HepG2 (cell line): ENCODE measurements at regions not wholly inside any gene's neighbourhood (a gene's known extent, or its start where the extent isn't known, plus 50 kb on each side); places are given as distances from the start of the nearest gene placed in this dataset.

Source experiments
- ATAC-seq: fragments of 200-7000 bp; cut with Tn5 transposase; 3 replicates; pipeline ENCODE4 v1.9.1; 2020; ENCODE audit warnings: mild to moderate bottlenecking, moderate library complexity
- BruUV-seq: library from RNA; stranded (reverse); fragments of 400-500 nt; replicated peaks from 2 replicates; lab custom pipeline; 2021; lab: Mats Ljungman, UMichigan
- CTCF ChIA-PET: fragments of 300-600 bp; formaldehyde crosslinking; extraction: SDS; loops from one replicate; lab custom pipeline; 2021; ENCODE audit warnings: low total read pairs, inconsistent platforms, low intra/inter-chr PET ratio; lab: Yijun Ruan, JAX
- POLR2A ChIA-PET: fragments of 350-600 bp; sonication (Branson Sonifier 250); formaldehyde crosslinking; loops from one replicate; lab custom pipeline; 2020; ENCODE audit warnings: antibody characterized with exemption, inconsistent platforms; lab: Yijun Ruan, JAX
- DNase-seq: peaks from one replicate; pipeline ENCODE4 v3.0.0-alpha.2; 2015; ENCODE audit warnings: low spot score
- FAIRE-seq: peaks from 3 replicates; lab custom pipeline; 2011; peaks lifted over from hg19 to GRCh38; lab: Jason Lieb, UNC
- H2AFZ ChIP-seq: one replicate; pipeline ENCODE4 v1.6.1; 2011; ENCODE audit warnings: low read length, inconsistent platforms
- H3K27ac ChIP-seq: fragments of 300-600 bp; 3 replicates; pipeline ENCODE4 v1.8.0; 2011; ENCODE audit warnings: mixed run types, mild to moderate bottlenecking, mixed read lengths, low read length, inconsistent platforms; ENCODE audit not compliant: insufficient read depth; ENCODE audit errors: extremely low read length
- H3K27me3 ChIP-seq, 2 experiments: fragments of 200-600 bp in 1 of 2; 2 replicates in 1 of 2; 3 replicates in 1 of 2; pipeline versions ENCODE4 v1.6.0 to v1.8.0; 2011; ENCODE audit warnings: low read length in 2 of 2, mild to moderate bottlenecking in 2 of 2, moderate library complexity in 2 of 2, inconsistent platforms in 1 of 2; ENCODE audit not compliant: insufficient read depth in 2 of 2, control insufficient read depth in 1 of 2
- H3K36me3 ChIP-seq, 2 experiments: fragments of 200-600 bp in 1 of 2; replicated peaks in 1 of 2; 2 replicates in 1 of 2; 3 replicates in 1 of 2; pipeline versions ENCODE4 v1.5.1 to v1.8.0; 2011; ENCODE audit warnings: low read length in 2 of 2, inconsistent platforms in 1 of 2; ENCODE audit not compliant: insufficient read depth in 2 of 2, control insufficient read depth in 1 of 2
- H3K4me1 ChIP-seq: 2 replicates; pipeline ENCODE4 v1.5.1; 2012; ENCODE audit warnings: low read length, inconsistent platforms; ENCODE audit not compliant: insufficient read depth
- H3K4me2 ChIP-seq: 2 replicates; pipeline ENCODE4 v1.6.0; 2011; ENCODE audit warnings: low read depth, low read length, inconsistent platforms
- H3K4me3 ChIP-seq, 3 experiments: fragments of 200-600 bp in 1 of 3; sonication (generic), shearing (Covaris generic) in 1 of 3; replicated peaks in 1 of 3; 2 replicates each; pipeline ENCODE4 v1.5.1; 2011 to 2016; ENCODE audit warnings: low read length in 3 of 3, inconsistent platforms in 2 of 3, low read depth in 2 of 3, mild to moderate bottlenecking in 2 of 3, control low read depth in 1 of 3, mixed read lengths in 1 of 3; ENCODE audit not compliant: insufficient read depth in 1 of 3
- H3K79me2 ChIP-seq: one replicate; pipeline ENCODE4 v1.6.1; 2011; ENCODE audit warnings: low read length, inconsistent platforms; ENCODE audit not compliant: insufficient read depth
- H3K9ac ChIP-seq: 2 replicates; pipeline ENCODE4 v1.6.0; 2011; ENCODE audit warnings: mild to moderate bottlenecking, low read depth, low read length, inconsistent platforms; ENCODE audit not compliant: insufficient read depth
- H3K9me3 ChIP-seq: 2 replicates; pipeline ENCODE4 v1.5.1; 2012; ENCODE audit warnings: mild to moderate bottlenecking, low read length
- H4K20me1 ChIP-seq: 2 replicates; pipeline ENCODE4 v1.6.0; 2011; ENCODE audit warnings: inconsistent platforms, mild to moderate bottlenecking, low read length, moderate library complexity; ENCODE audit not compliant: insufficient read depth
- ASH2L ChIP-seq: fragments of 300-600, 200-600 bp; sonication (generic); IDR thresholded peaks from 2 replicates; pipeline ENCODE4 v1.7.0; 2017; ENCODE audit warnings: low read depth, mild to moderate bottlenecking, moderate library complexity, mixed read lengths, low read length; ENCODE audit not compliant: insufficient read length
- CEBPG ChIP-seq: IDR thresholded peaks from 2 replicates; pipeline ENCODE4 v1.6.1; 2016
- MED8 ChIP-seq: sonication (generic); formaldehyde crosslinking; IDR thresholded peaks from 2 replicates; pipeline ENCODE4 v1.8.1; 2023; ENCODE audit warnings: mild to moderate bottlenecking, missing genetic modification reagents; ENCODE audit not compliant: insufficient replicate concordance
- MXD4 ChIP-seq: IDR thresholded peaks from 2 replicates; pipeline ENCODE4 v1.6.1; 2016; ENCODE audit warnings: mild to moderate bottlenecking, missing biosample characterization, missing genetic modification reagents
- NPAS2 ChIP-seq: sonication (generic); formaldehyde crosslinking; IDR thresholded peaks from 2 replicates; pipeline ENCODE4 v1.8.0; 2022; ENCODE audit warnings: mild to moderate bottlenecking, missing genetic modification reagents, borderline replicate concordance
- PHF5A ChIP-seq: IDR thresholded peaks from one replicate; pipeline ENCODE4 v1.6.1; 2018; ENCODE audit warnings: low read depth, missing genetic modification reagents; ENCODE audit not compliant: unreplicated experiment
- RFX3 ChIP-seq: IDR thresholded peaks from 2 replicates; pipeline ENCODE4 v1.6.1; 2016; ENCODE audit warnings: missing biosample characterization, missing genetic modification reagents
- SAP130 ChIP-seq: IDR thresholded peaks from 2 replicates; pipeline ENCODE4 v1.6.1; 2016; ENCODE audit warnings: low read depth
- SNAPC2 ChIP-seq: sonication (generic); formaldehyde crosslinking; IDR thresholded peaks from 2 replicates; pipeline ENCODE4 v1.8.1; 2022; ENCODE audit warnings: mild to moderate bottlenecking, missing genetic modification reagents
- TP53 ChIP-seq: sonication (generic); formaldehyde crosslinking; conservative IDR thresholded peaks from 2 replicates; pipeline ENCODE4 v1.4.0; 2020; ENCODE audit warnings: missing genetic modification reagents
- ZIK1 ChIP-seq: sonication (generic); formaldehyde crosslinking; IDR thresholded peaks from 2 replicates; pipeline ENCODE4 v1.5.0; 2020; ENCODE audit warnings: mild to moderate bottlenecking, low read depth, missing genetic modification reagents, borderline replicate concordance
- ZNF333 ChIP-seq: sonication (generic); formaldehyde crosslinking; IDR thresholded peaks from 2 replicates; pipeline ENCODE4 v1.4.0; 2020; ENCODE audit warnings: mild to moderate bottlenecking, missing genetic modification reagents, borderline replicate concordance
- ZNF780A ChIP-seq: sonication (generic); formaldehyde crosslinking; IDR thresholded peaks from 2 replicates; pipeline ENCODE4 v1.8.0; 2022; ENCODE audit warnings: mild to moderate bottlenecking, missing genetic modification reagents, moderate library complexity
- WGBS: methylation state at CpG from one replicate; pipeline ENCODE4 v1.1.6; 2017; ENCODE audit warnings: low lambda C conversion rate; 5-methylcytosine and 5-hydroxymethylcytosine counted together
- in situ Hi-C: cut with HindIII; loops from 2 replicates; pipeline ENCODE4 v1.10.0; 2017; ENCODE audit warnings: low pct_unique_long_range_greater_than_20kb; ENCODE audit not compliant: extremely low pct_ligation_motif_present
- intact Hi-C: fragments of 100-400 bp; cut with micrococcal nuclease; formaldehyde crosslinking; loops from one replicate; pipeline ENCODE4 v1.10.0; 2022; ENCODE audit not compliant: unreplicated experiment
- TF ChIP-seq, protein P1 (sequence below): sonication (generic); formaldehyde crosslinking; IDR thresholded peaks from 2 replicates; pipeline ENCODE4 v1.5.0; 2020; ENCODE audit warnings: missing genetic modification reagents
- TF ChIP-seq, protein P2 (sequence below): sonication (generic); formaldehyde crosslinking; IDR thresholded peaks from 2 replicates; pipeline ENCODE4 v1.8.0; 2022; ENCODE audit warnings: mild to moderate bottlenecking, missing genetic modification reagents, moderate library complexity
- TF ChIP-seq, protein P3 (sequence below): sonication (generic); formaldehyde crosslinking; IDR thresholded peaks from 2 replicates; pipeline ENCODE4 v1.4.0; 2020; ENCODE audit warnings: missing genetic modification reagents, borderline replicate concordance

DNA sequence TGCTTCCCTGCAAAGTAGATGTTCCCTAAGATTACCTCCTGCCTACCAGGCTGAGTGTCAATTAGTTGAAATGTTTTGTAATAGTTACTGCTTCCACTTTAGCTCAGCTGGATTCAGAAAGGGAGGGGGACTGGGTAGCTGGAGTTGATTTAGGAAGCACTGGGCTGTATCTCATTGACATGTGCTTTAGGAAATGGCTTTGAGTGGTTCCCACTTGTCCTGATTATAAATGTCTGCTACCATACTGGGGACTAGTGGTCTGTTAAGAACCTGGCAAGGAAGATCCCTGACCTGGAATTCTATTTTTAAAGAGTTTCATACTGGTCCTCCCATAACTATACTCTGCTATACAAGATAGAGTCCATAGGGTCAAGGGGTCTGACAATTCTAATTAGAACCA, 363.9 kb upstream of the PPP1R2C start (continued):
- TF ChIP-seq, protein P1, sequence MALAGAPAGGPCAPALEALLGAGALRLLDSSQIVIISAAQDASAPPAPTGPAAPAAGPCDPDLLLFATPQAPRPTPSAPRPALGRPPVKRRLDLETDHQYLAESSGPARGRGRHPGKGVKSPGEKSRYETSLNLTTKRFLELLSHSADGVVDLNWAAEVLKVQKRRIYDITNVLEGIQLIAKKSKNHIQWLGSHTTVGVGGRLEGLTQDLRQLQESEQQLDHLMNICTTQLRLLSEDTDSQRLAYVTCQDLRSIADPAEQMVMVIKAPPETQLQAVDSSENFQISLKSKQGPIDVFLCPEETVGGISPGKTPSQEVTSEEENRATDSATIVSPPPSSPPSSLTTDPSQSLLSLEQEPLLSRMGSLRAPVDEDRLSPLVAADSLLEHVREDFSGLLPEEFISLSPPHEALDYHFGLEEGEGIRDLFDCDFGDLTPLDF, result no peak
- TF ChIP-seq SAP130, result no peak

DNA sequence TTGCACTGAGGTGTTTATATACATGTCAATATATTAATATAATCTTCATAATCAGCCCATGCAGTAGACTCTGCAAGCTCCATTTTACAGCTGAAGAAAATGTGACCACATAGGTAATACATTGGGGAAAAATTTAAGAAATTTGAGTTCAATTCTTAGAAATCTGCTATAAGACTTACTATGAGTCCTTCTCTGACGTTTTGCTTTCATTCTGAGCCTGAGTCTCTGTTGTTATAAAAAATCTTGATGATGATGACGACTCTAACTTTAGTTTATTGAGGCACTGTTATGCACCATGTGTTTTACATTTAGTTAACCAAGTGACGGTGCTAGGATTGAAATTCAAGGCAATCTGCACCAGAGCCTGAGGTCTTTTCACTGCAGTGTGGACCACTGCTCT, 370.3 kb upstream of the PPP1R2C start:
- no peaks in the 10 kb centered on the region for H3K36me3 ChIP-seq
- H3K4me1 ChIP-seq, result no peaks in the 10 kb centered on the region
- FAIRE-seq (no peak), DNase-seq (no peak), ATAC-seq (no peak)
- no peaks in the 10 kb centered on the region for H3K9me3 ChIP-seq
- H3K27ac ChIP-seq, result no peak overlapping the region
- H2AFZ ChIP-seq, result no peak overlapping the region
- BruUV-seq, result no TSS peak
- H4K20me1 ChIP-seq, result no peaks in the 10 kb centered on the region
- no peak overlapping the region for H3K4me3 ChIP-seq
- intact Hi-C loops (no loop called here), in situ Hi-C loops (no loop called here)
- H3K79me2 ChIP-seq, result no peaks in the 10 kb centered on the region
- ChIA-PET CTCF (no interaction called here), POLR2A (no interaction called here)
- H3K4me2 ChIP-seq, result no peak overlapping the region
- WGBS, result 0% methylated on average over 2 of the region's 3 CpGs
- no peak overlapping the region for H3K9ac ChIP-seq
- no peak for TF ChIP-seq CEBPG (CRISPR knock-in tag)
- no peak for TF ChIP-seq TP53 (CRISPR knock-in tag)
- TF ChIP-seq SNAPC2, result no peak
- TF ChIP-seq, protein P2, sequence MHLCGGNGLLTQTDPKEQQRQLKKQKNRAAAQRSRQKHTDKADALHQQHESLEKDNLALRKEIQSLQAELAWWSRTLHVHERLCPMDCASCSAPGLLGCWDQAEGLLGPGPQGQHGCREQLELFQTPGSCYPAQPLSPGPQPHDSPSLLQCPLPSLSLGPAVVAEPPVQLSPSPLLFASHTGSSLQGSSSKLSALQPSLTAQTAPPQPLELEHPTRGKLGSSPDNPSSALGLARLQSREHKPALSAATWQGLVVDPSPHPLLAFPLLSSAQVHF (CRISPR knock-in tag), result no peak
- no peaks in the 10 kb centered on the region for H3K27me3 ChIP-seq

DNA sequence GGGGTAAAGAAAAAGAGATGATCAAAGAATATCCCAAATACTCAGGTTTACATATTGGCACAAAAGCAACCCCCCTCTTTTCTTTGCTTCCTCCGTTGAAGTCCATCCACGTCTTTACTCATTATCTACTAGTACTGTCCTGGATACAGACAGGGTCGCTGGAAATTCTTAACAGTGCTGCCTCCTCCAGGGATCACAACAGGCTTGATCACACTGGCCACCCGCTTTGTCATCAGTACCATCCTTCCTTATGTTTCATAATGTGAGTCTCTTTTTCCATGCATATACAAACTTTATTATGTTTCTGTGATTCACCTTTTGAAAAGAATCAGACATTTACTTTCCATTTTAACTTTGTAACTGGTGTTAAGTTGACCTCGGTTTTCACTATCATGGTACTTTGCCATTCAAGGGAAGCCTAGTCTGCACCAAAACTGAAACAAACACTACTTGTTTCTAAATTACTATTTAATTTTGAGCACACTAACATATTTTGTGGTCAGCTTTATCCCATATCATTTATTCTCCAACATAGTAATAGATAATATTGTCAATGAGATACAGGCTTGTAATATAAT, 387.5 kb upstream of the PPP1R2C start:
- WGBS, result 17% methylated on average over 5 of the region's 5 CpGs
- BruUV-seq, result no TSS peak
- intact Hi-C loops, result no loop called here
- Histone ChIP-seq H3K36me3 (no peaks in the 10 kb centered on the region), H3K4me3 (no peak overlapping the region), H4K20me1 (no peaks in the 10 kb centered on the region), H3K4me2 (no peak overlapping the region), H3K9me3 (no peaks in the 10 kb centered on the region), H3K27ac (no peak overlapping the region), H3K27me3 (no peaks in the 10 kb centered on the region), H3K9ac (no peak overlapping the region), H3K4me1 (no peaks in the 10 kb centered on the region), H3K79me2 (no peaks in the 10 kb centered on the region), H2AFZ (no peak overlapping the region)
- FAIRE-seq (no peak), DNase-seq (no peak), ATAC-seq (no peak)
- in situ Hi-C loops, result no loop called here
- POLR2A ChIA-PET, result no interaction called here
- CTCF ChIA-PET, result no interaction called here
- TF ChIP-seq, protein P3, sequence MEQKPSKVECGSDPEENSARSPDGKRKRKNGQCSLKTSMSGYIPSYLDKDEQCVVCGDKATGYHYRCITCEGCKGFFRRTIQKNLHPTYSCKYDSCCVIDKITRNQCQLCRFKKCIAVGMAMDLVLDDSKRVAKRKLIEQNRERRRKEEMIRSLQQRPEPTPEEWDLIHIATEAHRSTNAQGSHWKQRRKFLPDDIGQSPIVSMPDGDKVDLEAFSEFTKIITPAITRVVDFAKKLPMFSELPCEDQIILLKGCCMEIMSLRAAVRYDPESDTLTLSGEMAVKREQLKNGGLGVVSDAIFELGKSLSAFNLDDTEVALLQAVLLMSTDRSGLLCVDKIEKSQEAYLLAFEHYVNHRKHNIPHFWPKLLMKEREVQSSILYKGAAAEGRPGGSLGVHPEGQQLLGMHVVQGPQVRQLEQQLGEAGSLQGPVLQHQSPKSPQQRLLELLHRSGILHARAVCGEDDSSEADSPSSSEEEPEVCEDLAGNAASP (CRISPR knock-in tag), result no peak
- TF ChIP-seq ZIK1 (CRISPR knock-in tag) (no peak), ZNF780A (CRISPR knock-in tag) (no peak), RFX3 (CRISPR knock-in tag) (no peak), NPAS2 (CRISPR knock-in tag) (no peak), MXD4 (no peak), MED8 (CRISPR knock-in tag) (no peak), ZNF333 (CRISPR knock-in tag) (no peak), ASH2L (no peak), PHF5A (CRISPR knock-in tag) (no peak)
